CD14-positive monocyte (primary cell): ENCODE measurements at regions not wholly inside any gene's neighbourhood (a gene's known extent, or its start where the extent isn't known, plus 50 kb on each side); places are given as distances from the start of the nearest gene placed in this dataset.
"Not testable (repeated sequence)": the region's sequence is repeated elsewhere in the genome, so short reads cannot be mapped to it uniquely, and the experiment has no call there.

ENCODE experiments used
- DNase-seq, 3 donors: peaks; one replicate each; pipeline ENCODE4 v3.0.0-alpha.2; 2011 to 2022
- H2AFZ ChIP-seq: 2 replicates; pipeline ENCODE4 v1.6.0; 2012; ENCODE audit warnings: mild to moderate bottlenecking, low read depth, low read length, inconsistent platforms; ENCODE audit not compliant: insufficient read depth, poor library complexity, severe bottlenecking
- H3K27ac ChIP-seq, 2 donors: 1 replicate in 1 of 2; 2 replicates in 1 of 2; pipeline ENCODE4 v1.5.1; 2012 to 2013; ENCODE audit warnings: low read length in 2 of 2, control low read depth in 1 of 2, inconsistent platforms in 1 of 2, low read depth in 1 of 2, mild to moderate bottlenecking in 1 of 2
- H3K27me3 ChIP-seq, 2 donors: one replicate each; pipeline versions ENCODE4 v1.6.0 to v1.6.1; 2011 to 2013; ENCODE audit warnings: low read length in 2 of 2; ENCODE audit not compliant: control insufficient read depth in 2 of 2, insufficient read depth in 2 of 2
- H3K36me3 ChIP-seq, 2 donors: replicated peaks in 1 of 2; 1 replicate in 1 of 2; 2 replicates in 1 of 2; pipeline versions ENCODE4 v1.5.1 to v1.6.1; 2012 to 2013; ENCODE audit warnings: low read length in 2 of 2, control low read depth in 1 of 2, inconsistent platforms in 1 of 2, mild to moderate bottlenecking in 1 of 2; ENCODE audit not compliant: insufficient read depth in 2 of 2, control insufficient read depth in 1 of 2
- H3K4me1 ChIP-seq, 2 donors: 1 replicate in 1 of 2; 2 replicates in 1 of 2; pipeline versions ENCODE4 v1.5.1 to v1.6.1; 2012 to 2013; ENCODE audit warnings: low read length in 2 of 2, control low read depth in 1 of 2, inconsistent platforms in 1 of 2, mild to moderate bottlenecking in 1 of 2, moderate library complexity in 1 of 2; ENCODE audit not compliant: insufficient read depth in 2 of 2, control insufficient read depth in 1 of 2
- H3K4me2 ChIP-seq: replicated peaks from 2 replicates; pipeline ENCODE3; 2012; ENCODE audit warnings: low read length, moderate library complexity, mild to moderate bottlenecking; ENCODE audit not compliant: poor library complexity, severe bottlenecking; ENCODE audit errors: extremely low read depth
- H3K4me3 ChIP-seq, 3 experiments: fragments of 200-600 bp in 1 of 3; sonication (generic) in 1 of 3; replicated peaks in 1 of 3; 1 replicate in 2 of 3; 2 replicates in 1 of 3; pipeline ENCODE4 v1.5.1; 2011 to 2013; ENCODE audit warnings: low read length in 3 of 3, mild to moderate bottlenecking in 3 of 3, control low read depth in 2 of 3, low read depth in 2 of 3, inconsistent platforms in 1 of 3, moderate library complexity in 1 of 3
- H3K79me2 ChIP-seq: 2 replicates; pipeline ENCODE4 v1.6.0; 2012; ENCODE audit warnings: mild to moderate bottlenecking, control low read depth, inconsistent platforms, low read length, moderate library complexity; ENCODE audit not compliant: insufficient read depth
- H3K9ac ChIP-seq: 2 replicates; pipeline ENCODE4 v1.6.0; 2017; ENCODE audit warnings: low read length, mild to moderate bottlenecking; ENCODE audit not compliant: insufficient read depth, poor library complexity, severe bottlenecking
- H3K9me3 ChIP-seq, 2 donors: replicated peaks in 1 of 2; 1 replicate in 1 of 2; 2 replicates in 1 of 2; pipeline versions ENCODE4 v1.5.1 to v1.6.1; 2012 to 2013; ENCODE audit warnings: low read length in 2 of 2, control low read depth in 1 of 2; ENCODE audit not compliant: control insufficient read depth in 1 of 2, insufficient read depth in 1 of 2
- H4K20me1 ChIP-seq: 2 replicates; pipeline ENCODE4 v1.6.0; 2012; ENCODE audit warnings: mild to moderate bottlenecking, low read length, control low read depth, moderate library complexity; ENCODE audit not compliant: insufficient read depth
- H3K27ac Mint-ChIP-seq, 7 donors: one replicate each; pipeline ENCODE4 v1.8.0; 2020; ENCODE audit warnings: mild to moderate bottlenecking in 7 of 7, mixed read lengths in 7 of 7, moderate library complexity in 6 of 7, inconsistent platforms in 2 of 7
- H3K27me3 Mint-ChIP-seq, 3 donors: one replicate each; pipeline ENCODE4 v1.8.0; 2021 to 2022; ENCODE audit warnings: low read depth in 3 of 3, mild to moderate bottlenecking in 3 of 3, mixed read lengths in 3 of 3, moderate library complexity in 3 of 3, inconsistent platforms in 1 of 3
- H3K36me3 Mint-ChIP-seq, 2 donors: one replicate each; pipeline ENCODE4 v1.8.0; 2020; ENCODE audit warnings: mixed read lengths in 2 of 2, inconsistent platforms in 1 of 2, mild to moderate bottlenecking in 1 of 2
- H3K4me1 Mint-ChIP-seq: one replicate; pipeline ENCODE4 v1.8.0; 2020; ENCODE audit warnings: mild to moderate bottlenecking, mixed read lengths
- H3K4me3 Mint-ChIP-seq, 2 donors: one replicate each; pipeline ENCODE4 v1.8.0; 2020; ENCODE audit warnings: mild to moderate bottlenecking in 2 of 2, mixed read lengths in 2 of 2, moderate library complexity in 1 of 2
- H3K9me3 Mint-ChIP-seq, 7 donors: one replicate each; pipeline ENCODE4 v1.8.0; 2020 to 2022; ENCODE audit warnings: mixed read lengths in 7 of 7, mild to moderate bottlenecking in 6 of 7, moderate library complexity in 6 of 7, inconsistent platforms in 2 of 7
- WGBS: methylation state at CpG from one replicate; pipeline ENCODE4 v1.1.5; 2013; ENCODE audit warnings: missing lambda C conversion rate; ENCODE audit not compliant: insufficient coverage; 5-methylcytosine and 5-hydroxymethylcytosine counted together
- intact Hi-C, 2 donors: fragments of 100-400 bp; cut with micrococcal nuclease; formaldehyde crosslinking; loops; one replicate each; pipeline versions ENCODE4 v1.15.0 to v1.15.1; 2023
- TF ChIP-seq, protein P1 (sequence below): fragments of 200-600 bp; IDR thresholded peaks from one replicate; pipeline ENCODE4 v1.8.0; 2022; ENCODE audit warnings: antibody characterized with exemption, mild to moderate bottlenecking

DNA sequence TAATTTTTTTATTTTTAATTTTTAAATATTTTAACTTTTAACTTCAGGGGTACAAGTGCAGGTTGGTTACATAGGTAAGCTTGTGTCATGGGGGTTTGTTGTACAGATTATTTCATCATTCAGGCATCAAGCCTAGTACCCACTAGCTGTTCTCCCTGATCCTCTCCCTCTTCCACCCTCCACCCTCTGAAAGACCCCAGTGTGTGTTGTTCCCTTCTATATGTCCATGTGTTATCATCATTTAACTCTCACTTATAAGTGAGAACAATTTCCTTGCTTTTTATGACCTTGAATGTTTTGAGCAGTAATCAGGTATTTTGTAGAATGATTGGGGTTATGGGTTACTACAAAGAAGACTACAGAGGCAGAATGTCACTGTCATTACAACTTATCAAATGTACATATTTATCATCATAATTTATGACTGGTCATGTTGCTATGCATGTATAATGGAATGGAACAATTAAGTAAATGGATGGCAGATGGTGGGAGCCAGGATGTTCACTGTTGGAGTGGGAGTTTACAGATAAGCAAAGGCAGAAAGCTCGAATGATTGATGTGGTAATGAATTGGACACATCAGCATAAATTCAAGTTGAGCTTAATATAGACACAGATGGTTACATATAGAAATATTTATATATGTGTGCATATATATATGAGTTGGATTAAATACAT lies 563.8 kb upstream of the ROBO1 start:
- no peak overlapping the region for H3K27ac ChIP-seq
- no peaks in the 10 kb centered on the region for H3K36me3 Mint-ChIP-seq
- no peak overlapping the region for H3K27ac Mint-ChIP-seq
- no peak overlapping the region for H2AFZ ChIP-seq
- no peak overlapping the region for H3K9ac ChIP-seq
- H3K27me3 ChIP-seq: no peaks in the 10 kb centered on the region
- H3K9me3 ChIP-seq: peaks cover 0 to 4% of the 10 kb centered on the region in 2 donors
- no peaks in the 10 kb centered on the region for H3K4me1 Mint-ChIP-seq
- H3K79me2 ChIP-seq: no peaks in the 10 kb centered on the region
- TF ChIP-seq, protein P1, sequence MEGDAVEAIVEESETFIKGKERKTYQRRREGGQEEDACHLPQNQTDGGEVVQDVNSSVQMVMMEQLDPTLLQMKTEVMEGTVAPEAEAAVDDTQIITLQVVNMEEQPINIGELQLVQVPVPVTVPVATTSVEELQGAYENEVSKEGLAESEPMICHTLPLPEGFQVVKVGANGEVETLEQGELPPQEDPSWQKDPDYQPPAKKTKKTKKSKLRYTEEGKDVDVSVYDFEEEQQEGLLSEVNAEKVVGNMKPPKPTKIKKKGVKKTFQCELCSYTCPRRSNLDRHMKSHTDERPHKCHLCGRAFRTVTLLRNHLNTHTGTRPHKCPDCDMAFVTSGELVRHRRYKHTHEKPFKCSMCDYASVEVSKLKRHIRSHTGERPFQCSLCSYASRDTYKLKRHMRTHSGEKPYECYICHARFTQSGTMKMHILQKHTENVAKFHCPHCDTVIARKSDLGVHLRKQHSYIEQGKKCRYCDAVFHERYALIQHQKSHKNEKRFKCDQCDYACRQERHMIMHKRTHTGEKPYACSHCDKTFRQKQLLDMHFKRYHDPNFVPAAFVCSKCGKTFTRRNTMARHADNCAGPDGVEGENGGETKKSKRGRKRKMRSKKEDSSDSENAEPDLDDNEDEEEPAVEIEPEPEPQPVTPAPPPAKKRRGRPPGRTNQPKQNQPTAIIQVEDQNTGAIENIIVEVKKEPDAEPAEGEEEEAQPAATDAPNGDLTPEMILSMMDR: no peak
- intact Hi-C loops: no loop called here
- no peak for DNase-seq
- H3K4me3 ChIP-seq: no peak overlapping the region
- no peak overlapping the region for H3K4me2 ChIP-seq
- H3K9me3 Mint-ChIP-seq: peaks cover 0 to 8% (median 0%) of the 10 kb centered on the region in 7 donors
- H4K20me1 ChIP-seq: no peaks in the 10 kb centered on the region
- H3K27me3 Mint-ChIP-seq: no peaks in the 10 kb centered on the region
- no peaks in the 10 kb centered on the region for H3K4me1 ChIP-seq
- no peak overlapping the region for H3K4me3 Mint-ChIP-seq
- no peaks in the 10 kb centered on the region for H3K36me3 ChIP-seq
- no CpG with 5 or more reads among the region's 1 CpG for WGBS

DNA sequence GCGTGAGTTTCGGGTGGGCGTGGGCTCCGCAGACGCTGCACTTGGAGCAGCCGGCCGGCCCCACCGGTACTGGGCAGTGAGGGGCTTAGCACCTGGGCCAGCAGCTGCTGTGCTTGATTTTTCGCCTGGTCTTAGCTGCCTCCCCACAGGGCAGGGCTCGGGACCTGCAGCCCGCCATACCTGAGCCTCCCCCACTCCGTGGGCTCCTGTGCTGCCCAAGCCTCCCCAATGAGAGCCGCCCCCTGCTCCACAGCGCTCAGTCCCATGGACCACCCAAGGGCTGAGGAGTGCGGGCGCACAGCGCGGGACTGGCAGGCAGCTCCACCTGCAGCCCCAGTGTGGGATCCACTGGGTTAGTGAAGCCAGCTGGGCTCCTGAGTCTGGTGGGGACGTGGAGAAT lies 546.7 kb upstream of the ROBO1 start:
- H3K36me3 Mint-ChIP-seq, H3K4me2 ChIP-seq, H3K4me1 ChIP-seq, DNase-seq, H3K27me3 ChIP-seq, H3K27me3 Mint-ChIP-seq, H3K36me3 ChIP-seq, H3K4me3 Mint-ChIP-seq, H3K27ac Mint-ChIP-seq, H3K27ac ChIP-seq, H3K4me1 Mint-ChIP-seq, H3K79me2 ChIP-seq, H3K4me3 ChIP-seq, intact Hi-C loops, H3K9ac ChIP-seq, H2AFZ ChIP-seq, H4K20me1 ChIP-seq: not testable (repeated sequence)
- H3K9me3 ChIP-seq: peaks cover 28 to 32% of the 10 kb centered on the region in 2 donors
- 96% methylated on average over 12 of the region's 19 CpGs for WGBS
- peaks cover 7 to 23% (median 12%) of the 10 kb centered on the region in 7 donors for H3K9me3 Mint-ChIP-seq
